HG02943 (cell line): ENCODE measurements at regions not wholly inside any gene's neighbourhood (a gene's known extent, or its start where the extent isn't known, plus 50 kb on each side); places are given as distances from the start of the nearest gene placed in this dataset.
"Not testable (repeated sequence)": the region's sequence is repeated elsewhere in the genome, so short reads cannot be mapped to it uniquely, and the experiment has no call there.

ENCODE experiments used
- ATAC-seq: cut with Tn5 transposase; IDR thresholded peaks from one replicate; pipeline ENCODE4 v1.9.1; 2021; ENCODE audit warnings: mild to moderate bottlenecking, low read depth, moderate library complexity; ENCODE audit not compliant: unreplicated experiment

GRCh38 chr1:57623791-57624538, 200.1 kb upstream of the DAB1 start:
- ATAC-seq: no peak

GRCh38 chr1:57623039-57623790, 199.4 kb upstream of the DAB1 start:
- no peak for ATAC-seq

GRCh38 chr1:57621776-57622175, 197.9 kb upstream of the DAB1 start:
- ATAC-seq: no peak

GRCh38 chr1:57620605-57621004, 196.7 kb upstream of the DAB1 start:
- ATAC-seq: no peak

GRCh38 chr1:57616921-57617320, 193.1 kb upstream of the DAB1 start:
- no peak for ATAC-seq

- ATAC-seq: no peak
Observed at GRCh38 chr1:57615956-57616355, 192.1 kb upstream of the DAB1 start.

- ATAC-seq: no peak
Observed at GRCh38 chr1:57612833-57613232, 189.0 kb upstream of the DAB1 start.

GRCh38 chr1:57605933-57606332, 182.1 kb upstream of the DAB1 start:
- no peak for ATAC-seq

- ATAC-seq: no peak
Observed at GRCh38 chr1:57603696-57604095, 179.8 kb upstream of the DAB1 start.

GRCh38 chr1:57600424-57600823, 176.6 kb upstream of the DAB1 start:
- no peak for ATAC-seq

- ATAC-seq: no peak
Observed at GRCh38 chr1:57599236-57599994, 175.6 kb upstream of the DAB1 start.

- no peak for ATAC-seq
Observed at GRCh38 chr1:57597036-57597435, 173.2 kb upstream of the DAB1 start.

GRCh38 chr1:57594002-57594401, 170.1 kb upstream of the DAB1 start:
- no peak for ATAC-seq

- ATAC-seq: no peak
Observed at GRCh38 chr1:57591842-57592241, 168.0 kb upstream of the DAB1 start.

- no peak for ATAC-seq
Observed at GRCh38 chr1:57590978-57591377, 167.1 kb upstream of the DAB1 start.

GRCh38 chr1:57586842-57587241, 163.0 kb upstream of the DAB1 start:
- ATAC-seq: no peak

GRCh38 chr1:57578680-57579079, 154.8 kb upstream of the DAB1 start:
- no peak for ATAC-seq

- no peak for ATAC-seq
Observed at GRCh38 chr1:57578099-57578498, 154.2 kb upstream of the DAB1 start.

- no peak for ATAC-seq
Observed at GRCh38 chr1:57576756-57577155, 152.9 kb upstream of the DAB1 start.

- no peak for ATAC-seq
Observed at GRCh38 chr1:57572016-57572415, 148.2 kb upstream of the DAB1 start.

- not testable (repeated sequence) for ATAC-seq
Observed at GRCh38 chr1:57558066-57558465, 134.2 kb upstream of the DAB1 start.
